T47D (cell line): ENCODE measurements at regions not wholly inside any gene's neighbourhood (a gene's known extent, or its start where the extent isn't known, plus 50 kb on each side); places are given as distances from the start of the nearest gene placed in this dataset.

Source experiments
- DNase-seq, 2 experiments: peaks; one replicate each; pipeline versions ENCODE4 v3.0.0 to v3.0.0-alpha.2; 2011 to 2012; ENCODE audit warnings: low read depth in 1 of 2, low spot score in 1 of 2
- JUND ChIP-seq: IDR thresholded peaks from 2 replicates; pipeline ENCODE4 v1.6.1; 2012; ENCODE audit warnings: low read depth
- in situ Hi-C: cut with HindIII; loops from 2 replicates; pipeline ENCODE4 v1.10.0; 2016; ENCODE audit warnings: low sequenced_read_pairs, low pct_unique_long_range_greater_than_20kb

- in situ Hi-C loops: no loop called here
- DNase-seq: peak in 1 of 2 experiments; percentile 5
- no peak for TF ChIP-seq JUND
Observed at GRCh38 chr4:11488657-11489452, 60.2 kb upstream of the HS3ST1 start.

- TF ChIP-seq JUND: no peak
- in situ Hi-C loops: no loop called here
- no peak for DNase-seq
Observed at GRCh38 chr4:11487868-11488544, 59.3 kb upstream of the HS3ST1 start.

GRCh38 chr4:11487139-11487538, 58.4 kb upstream of the HS3ST1 start:
- TF ChIP-seq JUND: no peak
- in situ Hi-C loops: no loop called here
- no peak for DNase-seq

GRCh38 chr4:11485926-11486325, 57.2 kb upstream of the HS3ST1 start:
- no peak for DNase-seq
- no peak for TF ChIP-seq JUND
- in situ Hi-C loops: no loop called here

GRCh38 chr4:11484531-11484930, 55.8 kb upstream of the HS3ST1 start:
- no peak for DNase-seq
- in situ Hi-C loops: no loop called here
- no peak for TF ChIP-seq JUND

GRCh38 chr4:11483046-11483445, 54.4 kb upstream of the HS3ST1 start:
- DNase-seq: no peak

GRCh38 chr4:11480683-11481082, 52.0 kb upstream of the HS3ST1 start:
- DNase-seq: no peak

More at GRCh38 chr4:11483046-11483445, 54.4 kb upstream of the HS3ST1 start:
- no peak for TF ChIP-seq JUND
- in situ Hi-C loops: no loop called here

More at GRCh38 chr4:11480683-11481082, 52.0 kb upstream of the HS3ST1 start:
- TF ChIP-seq JUND: no peak
- in situ Hi-C loops: no loop called here
